ENCODE measurements at regions not wholly inside any gene's neighbourhood (a gene's known extent, or its start where the extent isn't known, plus 50 kb on each side); places are given as distances from the start of the nearest gene placed in this dataset.

DNA sequence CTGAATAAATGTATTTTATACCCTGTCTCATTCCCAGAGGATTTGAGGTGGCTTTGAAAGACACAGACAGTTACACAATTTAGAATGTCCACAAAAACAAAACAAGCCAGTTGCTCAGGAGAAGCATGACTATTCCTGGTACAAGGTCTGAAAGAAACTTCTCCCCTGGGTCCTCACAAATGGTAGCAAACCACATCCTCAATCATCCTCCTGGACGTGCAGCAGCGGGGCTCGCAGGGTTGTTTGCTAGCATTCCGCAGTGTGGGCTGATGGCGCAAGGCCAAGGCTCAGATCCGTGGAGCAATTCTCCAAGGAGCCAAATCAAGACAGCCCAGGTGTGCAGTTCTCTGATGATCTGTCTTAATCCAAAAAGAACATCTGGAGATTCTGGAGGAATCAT, 210.3 kb downstream of the ACTL7B start:
- DNase-seq (ENCODE audit: low spot score) = no peak

DNA sequence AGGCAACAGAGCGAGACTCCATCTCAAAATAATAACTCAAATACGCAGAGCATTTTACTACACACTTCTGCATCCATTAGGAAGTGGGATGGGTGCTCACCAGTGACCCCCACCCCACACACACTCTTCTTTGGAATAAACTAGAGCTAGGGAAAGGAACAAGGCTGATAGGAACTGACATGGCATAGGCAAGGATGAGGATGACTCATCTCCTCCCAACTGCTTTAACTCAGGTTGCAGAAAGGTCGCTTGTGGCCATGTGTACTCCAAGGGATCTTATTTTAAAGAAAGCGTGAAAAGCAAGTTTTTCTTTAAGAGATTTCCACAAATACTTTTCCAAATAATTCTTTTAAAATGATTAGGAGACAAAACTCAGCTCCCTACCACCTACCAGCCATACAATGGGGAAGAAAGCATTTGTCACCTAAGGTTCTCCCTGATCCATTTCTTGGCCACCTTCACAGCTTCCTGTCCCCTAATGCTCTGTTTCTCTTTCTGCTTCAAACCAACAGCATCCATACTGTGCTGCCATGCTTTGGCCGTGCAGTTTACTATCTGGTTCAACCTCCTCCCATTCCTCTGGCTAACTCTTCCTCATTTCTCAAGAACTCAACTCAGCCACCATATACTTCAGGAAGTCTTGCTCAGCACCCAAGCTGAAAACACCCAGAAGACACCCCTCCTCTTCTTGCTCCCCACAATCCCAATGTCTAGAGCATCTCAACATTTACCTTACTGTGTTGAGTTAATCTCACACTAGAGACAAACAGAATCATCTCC, 211.9 kb downstream of the ACTL7B start:
- DNase-seq (ENCODE audit: low spot score) = no peak

DNA sequence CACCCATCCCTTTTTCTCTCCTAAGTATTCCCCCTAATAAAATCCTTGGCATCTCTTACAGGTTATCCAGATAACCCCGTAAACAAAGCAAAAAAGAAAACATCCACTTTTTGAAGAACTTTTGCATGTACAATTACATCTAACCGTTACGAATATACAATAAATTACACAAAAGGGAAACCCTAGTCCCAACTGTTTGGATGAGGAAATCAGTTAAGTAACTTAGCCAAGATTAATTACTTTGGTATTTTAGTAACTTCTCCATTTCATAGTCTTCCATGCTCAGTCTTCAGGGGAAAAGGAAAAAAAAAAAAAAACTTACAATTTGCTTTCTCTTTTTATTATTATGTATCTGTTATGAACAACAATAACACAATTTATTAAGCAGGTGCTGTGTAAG, 212.9 kb downstream of the ACTL7B start:
- no peak for DNase-seq (ENCODE audit: low spot score)

DNA sequence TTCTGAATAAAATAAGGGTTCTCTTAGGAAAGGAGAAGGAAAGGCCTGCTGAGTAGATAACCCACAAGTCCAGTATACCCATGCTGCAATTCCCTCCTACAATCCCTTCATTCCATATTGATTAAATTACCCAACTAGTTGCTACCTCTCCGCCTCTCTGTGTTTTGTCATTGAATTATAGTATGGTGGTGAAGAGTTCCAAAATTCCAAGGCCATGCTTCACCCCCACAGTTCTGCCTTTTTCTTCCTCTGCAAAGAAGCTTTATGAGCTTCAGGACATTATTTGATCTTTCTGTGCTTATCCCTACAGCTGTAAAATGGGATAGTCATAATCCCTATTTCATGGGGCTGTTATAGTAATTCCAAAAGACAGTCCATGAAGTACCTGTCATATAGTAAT, 215.6 kb downstream of the ACTL7B start:
- no peak for DNase-seq (ENCODE audit: low spot score)

DNA sequence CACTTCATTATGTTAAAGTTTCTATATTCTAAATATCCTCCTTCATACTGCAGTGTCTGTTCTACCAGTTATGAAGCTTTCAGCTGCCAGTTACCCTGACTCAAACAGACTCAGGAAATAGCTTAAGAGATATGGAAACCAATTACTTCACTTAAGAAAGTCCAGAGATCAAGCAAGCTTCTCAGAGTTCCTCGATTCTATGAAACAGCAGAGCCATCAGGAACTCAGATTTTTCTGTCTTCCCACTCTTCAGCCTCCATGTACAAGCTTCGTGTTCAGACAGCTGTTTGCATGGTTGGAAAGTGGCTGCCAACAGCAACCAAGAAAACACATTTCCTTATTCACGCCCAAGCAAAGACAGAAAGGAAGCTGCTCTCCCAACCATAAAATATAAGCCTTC, 216.1 kb downstream of the ACTL7B start:
- no peak for DNase-seq (ENCODE audit: low spot score)

DNA sequence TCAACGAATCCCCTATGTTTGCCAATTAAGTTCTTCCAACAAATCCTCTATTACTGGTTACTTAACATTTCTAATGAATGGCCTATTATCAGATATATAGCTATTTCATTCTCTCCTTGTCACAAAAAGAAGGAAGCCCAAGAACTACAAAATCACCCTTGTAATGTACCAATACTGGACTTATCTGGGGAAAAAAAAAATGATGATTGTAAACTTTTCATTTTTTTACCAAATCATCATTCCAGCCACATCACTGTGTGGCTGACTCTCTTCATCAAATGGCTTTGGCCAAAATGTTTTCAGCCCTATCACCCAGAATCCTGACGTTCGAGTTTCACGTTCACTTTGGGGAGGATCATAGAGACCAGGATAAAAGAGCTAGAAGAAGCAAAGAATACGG, 216.7 kb downstream of the ACTL7B start:
- no peak for DNase-seq (ENCODE audit: low spot score)

DNA sequence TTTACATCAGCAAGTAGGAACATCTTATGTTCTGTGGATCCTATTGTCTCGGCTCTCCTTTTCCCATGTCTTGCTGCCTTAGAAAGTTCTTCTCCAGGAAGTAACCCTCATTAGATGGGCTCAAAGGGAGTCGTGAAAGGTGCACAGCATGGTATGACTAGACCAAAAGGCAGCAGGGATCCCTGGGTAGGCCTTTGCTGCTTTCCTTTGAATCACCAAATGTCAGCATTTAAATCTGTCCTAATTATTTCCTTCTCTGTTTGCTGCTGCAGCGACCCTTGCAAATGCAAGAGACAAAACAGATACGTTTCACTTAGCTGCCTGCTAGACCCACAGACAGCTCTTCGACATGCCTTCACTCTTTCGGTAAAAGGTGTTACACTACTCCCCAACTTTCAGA, 218.4 kb downstream of the ACTL7B start:
- no peak for DNase-seq (ENCODE audit: low spot score)

DNA sequence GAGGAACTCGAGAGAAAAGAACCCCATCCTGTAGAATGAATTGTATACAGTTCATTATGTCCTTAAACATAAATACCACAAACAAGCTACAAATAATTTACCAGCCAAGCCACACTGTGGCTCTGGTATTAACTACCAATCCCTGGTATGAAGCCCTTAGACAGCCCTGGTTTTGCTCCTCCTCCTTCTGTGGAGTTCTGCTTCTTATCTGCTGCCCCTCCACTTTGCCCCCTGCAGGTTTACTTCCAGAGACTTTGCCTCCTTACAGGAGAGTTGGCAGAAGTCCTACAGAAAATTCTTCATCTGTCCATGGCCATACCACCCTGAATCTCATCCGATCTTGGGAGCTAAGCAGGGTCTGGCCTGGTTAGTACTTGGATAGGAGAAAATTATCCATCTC, 219.8 kb downstream of the ACTL7B start:
- DNase-seq (ENCODE audit: low spot score) = no peak

DNA sequence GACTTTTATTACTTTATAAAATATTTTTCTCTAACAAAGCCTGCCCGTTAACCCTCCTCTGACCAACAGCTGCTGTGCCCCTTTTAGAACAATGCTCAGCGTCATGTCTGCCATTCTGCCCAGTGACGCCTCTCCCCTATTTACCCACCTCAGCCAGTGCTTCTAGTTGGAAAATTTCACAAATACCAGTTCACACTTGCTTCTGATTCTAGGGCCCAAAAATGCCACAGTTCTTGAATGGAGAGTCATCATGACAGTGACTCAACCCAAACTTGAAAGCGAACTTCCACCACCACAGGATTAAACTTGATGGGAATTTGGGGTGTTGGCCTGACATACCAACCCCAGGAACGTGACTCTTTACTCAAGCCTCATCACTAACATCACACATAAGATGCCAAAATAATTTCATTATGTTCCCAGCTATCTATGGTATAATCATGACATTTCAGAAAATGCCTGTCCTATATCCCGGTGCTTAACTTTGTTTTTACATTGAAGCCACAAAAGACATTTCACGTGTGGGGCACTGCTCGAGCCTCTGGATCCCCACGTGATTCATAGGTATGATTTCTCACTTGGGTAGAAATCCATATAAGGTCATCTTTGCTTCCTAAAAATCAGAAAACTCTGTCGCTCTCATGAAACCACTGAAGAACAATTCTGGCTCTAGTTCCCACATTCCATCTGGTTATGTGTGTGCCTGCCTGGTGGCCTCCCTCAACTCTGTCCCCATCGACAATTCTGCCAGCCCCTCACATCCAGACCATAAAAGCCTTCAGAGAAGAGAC, 220.9 kb downstream of the ACTL7B start:
- DNase-seq (ENCODE audit: low spot score) = no peak

DNA sequence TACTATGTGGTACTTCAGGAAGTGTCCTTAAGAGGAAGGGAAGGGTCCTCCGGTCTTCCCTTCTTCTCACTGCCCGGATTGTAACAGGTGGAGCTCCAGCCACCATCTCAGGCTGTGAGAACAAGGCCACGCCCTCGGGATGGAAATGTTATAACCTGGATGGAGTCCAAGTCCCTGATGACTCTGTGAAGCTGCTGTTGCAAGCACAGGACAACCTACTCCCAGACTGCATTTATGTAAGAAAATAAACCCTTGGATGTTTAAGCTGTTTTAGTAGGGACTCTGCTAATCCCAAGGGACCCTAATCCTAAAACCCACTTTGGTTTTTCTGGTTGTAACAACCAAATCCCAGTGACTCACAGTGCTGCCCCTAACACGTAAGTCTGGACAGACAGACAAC, 221.6 kb downstream of the ACTL7B start:
- DNase-seq (ENCODE audit: low spot score) = no peak

DNA sequence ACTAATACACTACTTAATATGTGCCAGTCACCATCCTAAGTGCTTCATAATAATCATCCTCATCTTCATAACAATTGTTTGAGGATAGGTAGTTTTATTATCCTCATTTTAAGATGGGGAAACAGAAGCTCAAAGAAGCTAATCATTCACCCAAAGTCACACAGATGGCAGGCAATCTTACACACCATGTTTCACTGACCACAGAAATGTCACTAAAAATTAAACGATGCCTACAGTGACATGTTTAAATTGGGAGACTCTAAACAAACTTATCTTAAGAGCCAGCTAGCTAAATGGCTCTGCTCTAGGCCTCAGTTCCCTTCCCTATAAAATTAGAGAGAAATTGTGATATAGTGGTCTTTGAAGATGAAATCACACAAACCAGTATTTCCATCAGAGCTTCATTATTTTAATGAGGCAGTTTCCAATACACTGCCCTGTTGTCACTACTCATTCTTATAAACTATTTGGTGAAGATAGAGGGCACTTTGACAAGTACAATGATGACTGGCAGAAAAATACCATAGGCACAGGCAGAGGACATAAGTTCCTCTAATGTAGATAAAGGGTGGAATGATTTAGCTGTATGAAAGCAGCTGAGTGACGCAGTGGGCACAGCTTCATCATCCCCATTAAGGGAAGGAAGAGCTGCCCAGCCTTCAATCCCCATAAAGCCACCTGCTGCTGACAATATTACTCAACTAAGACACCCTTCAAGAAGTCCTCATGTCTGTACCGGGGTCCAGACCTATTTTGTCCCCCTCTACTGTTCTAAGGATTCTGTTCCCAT, 224.1 kb downstream of the ACTL7B start:
- DNase-seq (ENCODE audit: low spot score) = no peak

DNA sequence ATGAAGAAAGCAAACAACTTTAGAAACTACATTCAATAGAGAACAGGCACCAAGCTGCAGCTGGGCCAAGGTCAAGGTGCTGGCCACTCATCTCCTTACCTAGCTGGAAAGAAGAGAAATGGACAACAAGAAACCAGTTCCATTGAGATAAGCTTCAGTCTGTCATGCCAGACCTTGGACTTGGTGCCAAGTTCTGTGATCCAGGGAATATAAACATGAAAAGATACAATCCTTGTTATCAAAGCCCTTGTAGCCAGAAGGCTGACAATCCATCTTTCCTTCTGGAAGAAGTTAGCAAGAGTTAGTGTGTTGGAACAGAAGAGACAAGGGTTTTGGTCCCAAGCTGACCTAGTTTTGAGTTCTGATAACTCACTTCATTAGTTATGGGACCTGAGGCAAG, 227.5 kb downstream of the ACTL7B start:
- no peak for DNase-seq (ENCODE audit: low spot score)

DNA sequence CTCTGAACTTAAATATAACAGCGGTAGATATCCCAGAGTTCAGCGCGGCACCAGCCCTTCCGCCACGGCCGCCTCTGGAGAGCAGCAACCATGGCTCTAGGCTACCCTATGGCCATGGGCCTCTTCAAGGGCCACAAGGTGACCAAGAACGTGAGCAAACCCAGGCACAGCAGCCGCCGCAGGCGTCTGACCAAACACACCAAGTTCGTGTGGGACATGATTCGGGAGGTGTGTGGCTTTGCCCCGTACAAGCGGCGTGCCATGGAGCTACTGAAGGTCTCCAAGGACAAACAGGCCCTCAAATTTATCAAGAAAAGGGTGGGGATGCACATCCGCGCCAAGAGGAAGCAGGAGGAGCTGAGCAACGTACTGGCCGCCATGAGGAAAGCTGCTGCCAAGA, 229.0 kb downstream of the ACTL7B start:
- no peak for DNase-seq (ENCODE audit: low spot score)

DNA sequence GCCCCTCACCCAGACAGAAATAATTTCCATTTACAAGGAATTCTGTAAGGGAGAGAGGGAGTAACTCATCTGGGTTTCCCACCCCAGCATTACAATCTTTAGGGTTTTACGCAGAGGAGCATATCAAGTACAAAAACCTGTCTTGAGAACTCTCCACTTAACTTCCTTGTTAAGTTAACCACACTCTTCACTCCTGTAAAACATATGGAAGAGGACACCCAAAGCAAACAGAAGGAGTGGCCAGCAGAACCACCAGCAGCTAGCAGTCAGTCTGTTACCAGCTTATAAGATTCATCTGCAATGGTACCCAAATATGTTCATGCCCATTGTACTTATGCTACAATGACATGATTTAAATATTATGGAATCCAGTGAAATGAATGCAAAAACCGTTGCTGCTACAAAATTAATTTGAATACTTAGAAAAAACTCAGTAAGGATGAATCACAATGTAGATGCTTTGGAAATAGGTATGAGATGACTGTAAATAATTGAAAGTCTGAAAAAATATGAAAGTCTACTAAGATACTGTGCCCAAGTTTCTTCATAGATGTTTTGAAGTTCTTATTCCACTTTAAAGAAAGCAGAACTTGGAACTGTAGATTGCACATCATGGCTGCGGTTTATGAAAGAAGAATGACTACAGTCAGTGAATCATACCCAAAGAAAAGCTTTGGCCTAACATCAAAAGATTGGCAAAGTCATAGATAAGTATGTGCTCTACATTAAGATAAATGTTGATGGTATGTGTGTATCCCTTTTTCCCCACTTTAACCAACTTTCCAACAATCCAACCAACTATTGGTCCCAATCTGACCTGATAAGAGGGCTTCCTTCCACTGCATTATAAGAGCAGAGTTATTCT, 233.6 kb downstream of the ACTL7B start:
- DNase-seq (ENCODE audit: low spot score) = no peak

DNA sequence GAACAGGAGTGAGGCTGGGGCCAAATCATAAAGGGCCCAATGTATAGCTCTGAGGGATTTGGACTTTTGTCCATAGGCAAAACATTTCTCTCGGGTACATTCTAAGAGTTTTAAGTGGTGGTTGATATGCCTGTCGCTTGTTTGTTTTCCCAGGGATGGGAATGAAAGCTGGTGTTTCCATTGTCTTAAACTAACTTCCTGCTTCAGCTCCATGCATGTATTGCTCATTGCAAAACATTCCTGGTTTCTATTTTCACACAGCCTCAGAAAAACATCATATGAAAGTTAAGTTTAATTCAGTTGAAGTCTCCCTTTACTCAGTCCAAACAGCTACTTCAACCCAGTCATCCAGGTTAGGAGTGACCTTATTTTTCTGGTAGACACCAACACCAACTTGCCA, 235.0 kb downstream of the ACTL7B start:
- no peak for DNase-seq (ENCODE audit: low spot score)

DNA sequence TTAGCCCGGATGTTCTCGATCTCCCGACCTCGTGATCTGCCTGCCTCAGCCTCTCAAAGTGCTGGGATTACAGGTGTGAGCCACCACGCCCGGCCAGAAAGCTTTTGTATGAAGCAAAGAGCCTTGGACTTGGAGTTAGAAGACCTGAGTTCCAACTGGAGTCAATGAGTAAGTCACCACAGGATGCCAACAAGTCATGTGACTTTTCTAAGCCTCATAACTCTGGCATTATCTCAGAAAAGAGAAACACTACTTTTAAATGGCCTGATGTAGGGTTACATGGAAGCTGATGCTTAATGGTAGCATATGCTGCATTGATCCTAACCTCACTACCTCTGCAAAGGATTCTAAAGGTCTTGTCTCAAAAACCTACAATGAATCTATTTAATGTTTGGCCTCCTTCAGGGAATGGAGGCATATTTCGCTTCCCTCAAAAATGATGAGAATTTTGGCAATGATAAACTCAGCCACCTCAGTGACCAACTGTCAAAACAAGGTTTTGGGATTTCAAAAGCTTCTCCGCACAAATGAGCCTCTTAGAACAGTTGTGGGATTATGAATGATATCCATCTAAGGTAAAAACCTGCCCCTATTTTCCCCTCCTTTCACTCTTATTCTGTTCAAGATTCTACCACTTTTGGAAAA, 236.8 kb downstream of the ACTL7B start:
- no peak for DNase-seq (ENCODE audit: low spot score)

DNA sequence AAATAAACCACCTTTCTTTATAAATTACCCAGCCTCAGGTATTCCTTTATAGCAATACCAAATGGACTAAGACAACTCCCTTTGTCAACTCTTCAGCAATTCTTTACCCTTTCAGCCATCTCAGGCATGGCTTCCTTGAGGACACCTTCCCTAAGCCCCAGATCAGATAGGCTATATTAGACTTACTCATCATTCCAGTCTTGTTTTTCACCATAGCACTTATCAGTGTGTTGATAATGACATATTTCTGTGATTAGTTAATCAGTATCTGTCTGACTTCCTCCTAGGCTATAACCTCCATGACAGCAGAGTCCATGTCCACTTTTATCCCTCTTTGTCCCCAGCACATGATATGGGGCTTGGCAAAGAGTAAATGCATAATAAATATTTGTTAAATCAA, 238.1 kb downstream of the ACTL7B start:
- DNase-seq (ENCODE audit: low spot score) = no peak

DNA sequence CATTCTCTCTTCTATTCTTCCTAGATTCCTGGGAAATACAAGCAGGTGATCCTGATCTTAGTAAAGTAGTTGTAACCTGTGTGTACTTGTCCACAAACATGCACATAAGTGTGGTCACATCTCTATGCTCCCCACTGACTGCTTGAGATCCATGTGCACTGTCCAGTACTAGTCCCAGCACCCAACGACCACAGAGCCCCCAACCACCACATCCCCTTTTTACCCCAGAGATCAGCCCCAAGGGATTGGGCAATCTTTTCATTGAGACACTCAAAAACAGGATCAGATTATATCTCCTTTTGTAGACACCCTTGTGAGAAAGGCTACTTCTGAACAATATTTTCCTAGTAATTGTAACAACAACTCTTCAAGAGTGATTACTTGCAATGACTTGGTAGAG, 240.6 kb downstream of the ACTL7B start:
- no peak for DNase-seq (ENCODE audit: low spot score)

DNA sequence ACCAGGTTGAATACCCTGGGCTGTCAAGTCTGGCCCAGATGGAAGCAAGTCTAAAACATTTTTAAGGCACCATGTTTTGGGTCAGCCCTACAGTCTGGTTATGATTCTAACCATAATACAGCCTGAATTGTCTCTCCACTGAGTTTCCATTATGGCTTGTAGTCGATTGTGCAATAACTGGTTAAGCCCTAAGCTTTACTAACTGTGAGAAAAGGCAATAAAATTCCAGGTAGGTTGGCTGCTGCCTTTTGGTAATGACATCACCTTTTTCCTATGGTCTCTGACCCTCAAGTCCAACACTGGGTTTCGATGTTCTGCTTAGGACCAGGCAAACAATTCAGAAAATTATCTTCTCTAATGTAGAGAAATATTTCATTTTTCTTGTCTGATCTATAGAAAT, 243.3 kb downstream of the ACTL7B start:
- DNase-seq (ENCODE audit: low spot score) = no peak

DNA sequence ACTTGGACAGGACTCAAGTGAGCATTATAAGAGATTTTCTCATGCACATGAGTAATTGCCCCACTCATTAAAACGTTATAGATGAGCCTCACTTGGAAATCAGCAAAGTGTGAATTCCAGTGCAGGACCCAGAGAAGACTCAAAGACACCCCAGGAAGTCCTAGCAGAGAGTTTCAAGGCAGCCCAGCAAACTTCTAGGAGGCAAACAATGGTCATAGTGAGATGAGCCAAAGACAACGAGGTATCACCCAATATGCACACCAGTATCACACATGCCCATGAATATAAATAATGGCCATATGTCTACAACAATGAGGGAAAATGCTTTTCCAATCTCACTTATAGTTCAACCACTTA, 245.9 kb downstream of the ACTL7B start:
- no peak for DNase-seq (ENCODE audit: low spot score)

DNA sequence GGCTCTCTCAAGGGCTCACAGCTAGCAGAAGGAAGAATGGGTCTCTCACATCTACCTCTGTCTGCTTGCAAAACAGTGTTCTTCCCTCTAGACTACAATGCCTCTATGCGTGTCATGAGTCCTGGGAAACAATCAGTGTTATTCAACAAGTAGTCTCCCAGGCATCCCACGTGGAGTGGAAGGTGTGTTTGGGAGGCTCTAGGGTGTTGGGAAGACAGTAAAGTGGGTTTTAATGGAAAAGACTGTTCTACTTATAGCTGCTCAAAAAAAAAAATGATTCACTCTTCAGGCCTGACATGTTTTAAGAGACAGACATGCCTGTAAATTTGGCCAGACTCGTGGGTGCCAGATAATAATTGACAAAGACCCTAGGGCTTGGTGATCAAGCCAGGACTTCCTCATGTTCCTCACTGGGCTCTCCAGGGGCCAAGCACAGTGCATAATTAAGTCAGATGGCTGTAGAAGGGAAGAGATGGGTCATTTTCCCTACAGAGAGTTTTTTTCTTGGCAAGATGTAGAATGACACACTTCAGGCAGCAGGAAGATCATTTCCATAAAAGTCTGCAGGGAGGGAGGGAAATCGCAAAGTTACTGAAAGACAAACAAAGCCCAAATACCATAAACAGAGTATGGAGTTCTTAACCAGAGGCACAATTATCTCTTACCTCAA, 246.4 kb downstream of the ACTL7B start:
- DNase-seq (ENCODE audit: low spot score) = no peak

All from kidney capillary endothelial cell (primary cell).